Right ventricle myocardium superior (tissue), 1 donor: ENCODE measurements at regions not wholly inside any gene's neighbourhood (a gene's known extent, or its start where the extent isn't known, plus 50 kb on each side); places are given as distances from the start of the nearest gene placed in this dataset.
"Not testable (repeated sequence)": the region's sequence is repeated elsewhere in the genome, so short reads cannot be mapped to it uniquely, and the experiment has no call there.

Source experiments
- ATAC-seq: fragments of 200-7000 bp; cut with Tn5 transposase; one replicate; pipeline ENCODE4 v1.9.1; 2020; ENCODE audit warnings: mild to moderate bottlenecking; ENCODE audit not compliant: poor library complexity
- DNase-seq: peaks from one replicate; pipeline ENCODE4 v3.0.0-alpha.2; 2020
- intact Hi-C: fragments of 100-400 bp; cut with DNase I; formaldehyde crosslinking; loops from one replicate; pipeline ENCODE4 v1.11.2; 2022
- donor health status: DM: no; HTN: yes; CAD: no; lungs with severe emphysema.

DNA sequence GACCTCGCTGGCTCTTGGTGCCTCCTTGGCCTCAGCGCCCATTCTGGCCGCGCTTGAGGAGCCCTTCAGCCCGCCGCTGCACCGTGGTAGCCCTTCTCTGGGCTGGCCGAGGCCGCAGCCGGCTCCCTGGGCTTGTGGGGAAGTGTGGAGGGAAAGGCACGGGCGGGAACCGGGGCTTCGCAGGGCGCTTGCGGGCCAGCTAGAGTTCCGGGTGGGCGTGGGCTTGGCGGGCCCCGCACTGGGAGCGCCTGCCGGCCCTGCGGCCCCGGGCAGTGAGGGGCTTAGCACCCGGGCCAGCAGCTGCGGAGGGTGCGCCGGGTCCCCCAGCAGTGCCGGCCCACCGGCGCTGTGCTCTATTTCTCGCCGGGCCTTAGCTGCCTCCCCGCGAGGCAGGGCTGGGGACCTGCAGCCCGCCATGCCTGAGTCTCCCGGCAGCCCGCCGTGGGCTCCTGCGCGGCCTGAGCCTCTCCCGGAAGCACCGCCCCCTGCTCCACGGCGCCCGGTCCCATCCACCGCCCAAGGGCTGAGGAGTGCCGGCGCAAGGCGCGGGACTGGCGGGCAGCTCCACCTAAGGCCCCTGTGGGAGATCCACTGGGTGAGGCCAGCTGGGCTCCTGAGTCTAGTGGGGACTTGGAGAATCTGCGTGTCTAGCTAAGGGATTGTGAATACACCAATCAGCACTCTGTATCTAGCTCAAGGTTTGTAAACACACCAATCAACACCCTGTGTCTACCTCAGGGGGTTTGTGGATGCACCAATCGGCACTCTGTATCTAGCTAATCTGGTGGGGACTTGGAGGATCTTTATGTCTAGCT lies 141.1 kb downstream of the SLCO4C1 start:
- peak; percentile 37 for DNase-seq
- ATAC-seq, intact Hi-C loops: not testable (repeated sequence)

DNA sequence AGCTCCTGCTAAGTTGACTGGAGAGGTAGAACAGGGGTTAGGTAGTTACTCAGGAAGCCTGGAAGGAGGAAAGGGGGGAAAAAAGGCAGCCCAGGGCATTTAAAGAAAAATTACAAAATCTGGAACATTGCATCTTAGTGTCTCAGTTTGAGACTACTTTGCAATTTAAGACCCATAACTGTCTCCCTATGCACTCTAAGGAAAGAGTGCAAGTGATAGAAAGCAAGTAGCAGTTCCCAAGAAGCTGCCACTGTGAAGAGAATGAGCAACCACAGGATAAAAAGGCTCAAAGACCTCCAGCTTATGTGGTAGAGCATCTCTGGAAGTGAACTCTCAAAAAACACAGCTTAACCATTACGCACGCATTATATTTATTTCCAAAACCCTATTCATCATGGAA lies 141.8 kb downstream of the SLCO4C1 start:
- ATAC-seq, result no peak
- intact Hi-C loops, result no loop called here
- DNase-seq, result no peak

DNA sequence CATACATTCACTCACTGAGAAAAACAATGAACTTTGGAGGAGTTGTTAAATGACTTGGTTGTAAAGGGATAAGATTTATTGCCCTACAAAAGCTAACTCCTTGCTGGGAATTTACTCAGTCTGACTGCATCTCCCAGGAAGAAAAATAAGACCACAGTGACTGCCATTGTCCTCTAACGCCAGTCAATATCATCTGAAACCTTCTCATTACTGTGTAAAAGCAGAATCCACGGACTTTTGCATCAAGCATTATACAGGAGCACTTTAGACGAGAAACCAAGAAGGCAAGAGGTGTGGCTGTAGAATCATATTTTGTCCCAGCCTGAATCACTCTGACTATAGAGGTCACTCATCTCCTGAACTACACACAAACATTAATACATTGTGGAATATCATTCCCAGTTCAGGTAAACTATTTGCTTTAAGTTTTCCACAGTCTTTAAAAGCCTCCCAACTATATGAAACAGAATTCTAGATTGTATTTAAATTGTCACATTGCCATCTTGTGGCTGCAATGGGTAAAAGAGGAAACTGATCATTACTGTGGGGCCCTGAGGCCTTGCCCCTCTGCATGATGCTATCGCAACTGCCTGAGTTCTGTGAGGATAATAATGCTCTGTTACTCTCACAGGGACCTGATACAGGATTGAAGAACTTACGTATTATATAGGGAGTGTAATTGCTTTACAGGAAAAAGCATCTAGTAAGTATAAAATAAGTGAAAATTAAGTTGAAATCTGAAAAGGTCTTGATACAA lies 142.9 kb downstream of the SLCO4C1 start:
- no peak for DNase-seq
- no peak for ATAC-seq
- intact Hi-C loops, result no loop called here

DNA sequence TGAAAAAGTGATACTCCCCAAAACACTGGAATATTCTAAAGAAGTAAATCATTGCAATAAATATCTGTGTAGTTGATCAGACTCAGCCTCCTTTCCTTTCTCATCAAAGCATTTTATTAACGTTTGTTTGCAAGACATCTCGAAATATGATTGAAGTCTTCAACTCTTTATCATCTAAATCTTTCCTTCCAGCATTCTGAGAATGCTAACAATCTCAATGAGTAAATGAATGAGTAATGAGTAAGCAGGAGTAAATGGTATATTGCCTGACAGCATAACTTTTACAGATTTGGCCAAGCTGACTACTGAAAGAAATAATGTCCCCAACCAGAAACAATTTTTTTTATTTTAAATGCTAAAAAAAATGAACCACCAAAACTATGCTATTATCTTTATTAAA lies 157.1 kb downstream of the SLCO4C1 start:
- intact Hi-C loops, result no loop called here
- DNase-seq, result no peak
- ATAC-seq, result no peak

DNA sequence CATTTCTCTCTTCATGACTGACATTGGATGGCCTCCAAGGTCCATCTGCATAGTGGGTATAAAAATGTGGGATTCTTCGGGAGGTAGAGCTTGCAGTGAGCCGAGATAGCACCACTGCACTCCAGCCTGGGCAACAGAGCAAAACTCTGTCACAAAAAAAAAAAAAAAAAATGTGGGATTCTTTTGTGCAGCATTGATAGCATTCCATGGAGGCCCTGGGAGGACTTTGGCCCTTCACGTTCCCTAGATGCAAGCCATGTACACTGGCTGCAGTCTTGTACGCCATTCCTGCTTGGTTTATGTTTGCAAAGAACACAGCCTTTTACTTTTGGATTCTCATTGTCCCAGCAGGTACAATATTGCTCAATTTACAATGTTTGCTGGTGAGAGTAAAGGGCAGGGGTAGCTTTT lies 157.8 kb downstream of the SLCO4C1 start:
- intact Hi-C loops, result no loop called here
- DNase-seq, result no peak
- ATAC-seq, result no peak

DNA sequence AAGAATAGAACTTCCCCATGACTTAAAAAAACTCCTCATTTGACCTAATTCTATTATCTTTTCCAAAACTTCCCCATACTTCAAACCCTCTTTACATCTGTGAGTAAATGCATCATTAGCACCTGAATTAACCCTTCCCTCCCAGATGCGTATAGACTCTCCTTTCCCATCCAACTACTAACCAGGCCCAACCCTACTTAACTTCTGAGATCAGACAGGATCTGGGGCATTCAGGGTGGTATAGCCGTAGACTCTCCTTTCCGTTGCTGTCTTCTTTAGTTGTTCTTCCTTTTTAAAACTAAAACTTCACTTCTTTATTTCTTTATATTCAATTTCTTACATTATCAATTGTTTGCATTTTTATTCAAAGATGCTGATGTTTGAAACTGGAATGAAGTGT lies 165.2 kb downstream of the SLCO4C1 start:
- no peak for ATAC-seq
- intact Hi-C loops, result no loop called here
- no peak for DNase-seq

DNA sequence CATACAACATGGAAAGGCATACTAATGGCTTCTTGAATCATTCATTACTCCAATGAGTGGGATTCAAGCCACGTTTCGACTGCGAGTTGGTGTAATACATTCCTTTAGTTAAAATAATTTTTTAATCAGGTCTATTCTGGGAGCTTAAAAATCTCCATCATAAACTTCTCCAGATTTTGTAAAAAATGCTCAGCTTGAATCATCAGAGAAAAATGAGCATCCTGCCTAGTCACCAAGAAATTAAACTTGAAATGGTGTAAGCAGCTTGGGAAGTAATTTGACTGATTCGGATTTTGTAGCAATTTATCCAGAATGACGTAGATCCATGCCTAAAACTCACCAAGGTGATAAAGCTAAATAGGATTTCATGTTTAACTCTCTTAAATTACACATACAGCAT lies 165.7 kb downstream of the SLCO4C1 start:
- intact Hi-C loops, result no loop called here
- ATAC-seq (no peak), DNase-seq (no peak)

DNA sequence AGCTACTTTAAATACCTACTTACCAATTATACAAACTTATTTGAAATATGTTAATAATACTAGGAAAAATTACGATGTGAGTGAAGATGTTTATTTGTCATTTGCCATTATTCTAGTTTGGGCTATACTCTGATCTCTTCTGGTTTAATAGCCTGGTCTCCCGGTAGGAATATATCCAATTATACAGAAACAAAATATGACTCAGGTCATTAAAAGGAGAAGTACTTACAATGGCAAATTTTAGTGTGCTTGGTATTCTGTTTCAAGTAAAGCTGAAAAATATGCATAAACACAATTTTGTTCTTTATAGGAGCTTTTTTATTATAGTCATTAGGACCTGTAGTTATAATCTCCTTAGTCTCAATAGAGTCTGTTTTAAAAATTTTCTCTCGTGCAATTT lies 176.8 kb downstream of the SLCO4C1 start:
- ATAC-seq (no peak), DNase-seq (no peak)
- intact Hi-C loops, result no loop called here

DNA sequence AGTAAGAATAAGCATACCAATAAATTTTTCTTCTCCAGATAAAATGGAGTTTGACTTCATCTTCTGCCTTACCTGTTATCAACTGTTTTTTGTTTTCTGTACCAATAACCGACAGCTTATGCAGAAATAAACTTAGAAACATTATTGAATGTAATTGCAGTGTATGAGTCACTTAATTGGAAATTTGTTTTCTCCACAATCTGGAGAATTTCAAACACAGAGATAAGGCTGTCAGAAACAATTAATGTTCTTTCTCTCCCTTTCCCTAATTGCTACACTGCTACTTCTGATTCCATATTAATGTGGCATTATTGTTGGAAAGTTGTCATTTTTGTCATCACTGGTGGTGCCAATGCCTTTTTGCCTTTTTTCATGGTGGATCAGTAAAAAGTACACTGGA lies 180.3 kb downstream of the SLCO4C1 start:
- DNase-seq (no peak), ATAC-seq (no peak)
- intact Hi-C loops, result no loop called here

DNA sequence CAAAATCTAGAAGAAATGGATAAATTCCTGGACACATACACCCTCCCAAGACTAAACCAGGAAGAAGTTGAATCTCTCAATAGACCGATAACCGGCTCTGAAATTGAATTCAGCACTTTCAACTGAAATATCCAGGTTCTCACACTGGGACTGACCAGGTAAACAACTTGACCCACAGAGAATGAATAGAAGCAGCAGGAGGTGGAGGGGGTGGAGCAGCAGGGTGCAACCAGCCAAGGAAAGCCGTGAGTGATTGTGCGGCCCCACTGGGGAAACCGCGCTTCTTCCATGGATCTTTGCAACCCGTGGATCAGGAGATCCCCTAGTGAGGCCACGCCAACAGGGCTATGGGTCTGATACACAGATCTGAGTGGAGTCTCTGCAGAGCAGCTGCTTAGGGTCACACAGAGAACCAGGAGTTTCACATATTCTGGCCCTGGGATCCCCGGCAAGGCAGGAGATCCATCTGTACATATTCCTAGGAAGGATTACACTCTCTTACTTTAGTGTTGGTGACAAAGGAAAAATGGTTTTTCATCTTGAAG lies 181.5 kb downstream of the SLCO4C1 start:
- intact Hi-C loops, result no loop called here
- no peak for ATAC-seq
- DNase-seq, result no peak

DNA sequence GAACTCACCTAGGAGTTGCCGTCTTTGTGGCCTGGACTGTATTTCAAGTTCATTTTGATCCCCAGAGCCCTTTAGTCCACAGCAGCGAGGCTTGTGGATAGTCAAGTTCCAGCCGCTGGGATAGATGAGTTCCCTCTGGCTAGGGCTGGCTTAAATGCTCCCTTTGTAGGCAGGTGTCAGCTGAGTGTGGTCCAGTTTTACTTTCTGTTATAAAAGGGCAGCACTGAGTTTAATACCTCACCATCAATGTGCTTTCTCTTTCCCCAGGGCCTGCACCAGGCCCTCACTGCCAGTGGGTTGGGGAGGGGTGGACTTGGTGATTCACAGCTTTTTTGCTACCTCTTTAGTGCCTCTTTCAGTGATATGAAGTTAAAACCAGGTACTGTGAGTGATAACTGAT lies 188.2 kb downstream of the SLCO4C1 start:
- intact Hi-C loops, result no loop called here
- no peak for DNase-seq
- ATAC-seq, result no peak

DNA sequence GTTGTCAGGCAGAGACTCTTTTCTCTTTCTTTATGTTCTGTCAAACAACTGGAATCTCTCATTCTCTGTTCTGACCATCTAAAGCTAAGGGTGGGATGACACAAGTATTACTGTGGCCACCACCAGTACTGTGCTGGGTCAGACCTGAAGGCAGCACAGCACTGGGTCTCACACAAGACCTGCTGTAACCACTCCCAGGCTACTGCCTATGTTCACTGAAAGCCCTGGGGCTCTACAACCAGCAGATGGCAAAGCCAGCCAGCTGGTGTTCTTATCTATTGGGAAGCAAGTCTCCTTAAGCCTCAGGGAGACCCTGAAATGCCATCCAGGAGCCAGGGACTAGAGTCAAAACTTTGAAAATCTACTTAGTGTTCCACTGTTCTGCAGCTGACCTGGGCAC lies 189.5 kb downstream of the SLCO4C1 start:
- intact Hi-C loops, result no loop called here
- DNase-seq, result no peak
- ATAC-seq, result no peak

DNA sequence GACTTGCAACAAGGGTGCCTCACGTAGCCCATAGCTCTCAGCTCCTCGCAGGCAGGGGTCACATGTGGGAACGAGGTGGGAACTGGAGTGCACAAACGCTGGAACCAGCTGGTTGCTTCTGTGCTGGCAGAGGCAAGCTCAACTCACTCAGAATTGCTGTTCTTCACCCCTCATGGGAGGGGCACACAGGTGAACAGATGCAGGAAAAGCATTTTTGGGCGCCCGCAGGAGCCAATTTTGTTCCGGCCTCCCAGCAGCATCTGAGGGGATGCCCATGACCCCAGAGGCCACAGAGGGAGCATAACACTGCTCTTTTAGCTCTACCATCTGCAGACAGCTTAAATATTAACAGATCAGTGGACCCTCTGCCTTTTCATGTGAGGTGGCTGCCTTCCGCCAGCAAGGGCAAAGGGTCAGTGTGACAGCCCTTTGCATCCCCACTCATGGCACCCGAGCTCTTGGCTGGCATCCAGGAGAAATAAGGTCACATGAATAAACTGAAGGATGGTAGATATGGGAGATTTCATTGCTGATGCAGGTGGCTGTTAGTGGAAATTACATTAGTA lies 196.2 kb downstream of the SLCO4C1 start:
- intact Hi-C loops, result no loop called here
- ATAC-seq (no peak), DNase-seq (no peak)

DNA sequence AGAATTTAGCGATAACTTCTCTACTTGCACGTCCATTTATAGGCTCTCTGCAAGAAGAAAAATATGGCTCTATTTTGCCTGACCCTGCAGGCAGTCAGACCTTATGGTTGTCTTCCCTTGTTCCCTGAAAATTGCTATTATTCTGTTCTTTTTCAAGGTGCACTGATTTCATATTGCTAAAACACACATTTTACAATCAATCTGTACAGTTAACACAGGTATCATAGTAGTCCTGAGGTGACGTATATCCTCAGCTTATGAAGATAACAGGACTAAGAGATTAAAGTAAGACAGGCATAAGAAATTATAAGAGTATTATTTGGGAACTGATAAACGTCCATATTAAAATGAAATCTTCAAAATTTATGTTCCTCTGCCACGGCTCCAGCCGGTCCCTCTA lies 197.0 kb downstream of the SLCO4C1 start:
- ATAC-seq, intact Hi-C loops, DNase-seq: not testable (repeated sequence)

DNA sequence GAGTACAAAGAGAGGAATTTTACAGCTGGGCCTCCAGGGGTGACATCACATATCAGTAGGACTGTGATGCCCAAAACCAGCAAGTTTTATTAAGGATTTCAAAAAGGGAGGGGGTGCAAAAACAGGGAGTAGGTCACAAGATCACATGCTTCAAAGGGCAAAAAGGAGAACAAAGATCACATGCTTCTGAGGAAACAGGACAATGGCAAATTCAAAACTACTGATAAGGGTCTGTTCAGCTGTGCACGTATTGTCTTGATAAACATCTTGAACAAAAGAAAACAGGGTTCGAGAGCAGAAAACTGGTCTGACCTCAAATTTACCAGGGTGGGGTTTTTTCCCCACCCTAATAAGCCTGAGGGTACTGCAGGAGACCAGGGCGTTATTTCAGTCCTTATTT lies 197.5 kb downstream of the SLCO4C1 start:
- intact Hi-C loops, DNase-seq, ATAC-seq: not testable (repeated sequence)

DNA sequence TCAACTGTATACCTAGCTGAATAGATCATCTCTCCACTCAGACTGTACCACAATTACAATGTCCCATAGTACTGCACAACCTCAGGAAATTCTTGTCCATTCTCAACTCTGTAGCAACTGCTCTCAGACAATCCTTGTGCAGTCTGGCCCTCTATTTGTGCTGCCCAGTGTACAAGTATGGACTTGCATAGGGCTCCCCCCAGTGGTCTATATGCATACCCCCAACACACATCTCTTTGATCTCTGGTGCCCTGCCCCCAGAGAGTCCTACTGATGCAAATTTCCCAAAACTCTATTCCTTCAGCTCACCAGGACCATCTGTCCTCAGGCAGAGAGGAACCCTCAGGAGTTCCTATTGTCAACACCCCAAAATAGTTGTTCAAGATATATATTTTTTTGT lies 205.3 kb downstream of the SLCO4C1 start:
- intact Hi-C loops, result no loop called here
- DNase-seq (no peak), ATAC-seq (no peak)

DNA sequence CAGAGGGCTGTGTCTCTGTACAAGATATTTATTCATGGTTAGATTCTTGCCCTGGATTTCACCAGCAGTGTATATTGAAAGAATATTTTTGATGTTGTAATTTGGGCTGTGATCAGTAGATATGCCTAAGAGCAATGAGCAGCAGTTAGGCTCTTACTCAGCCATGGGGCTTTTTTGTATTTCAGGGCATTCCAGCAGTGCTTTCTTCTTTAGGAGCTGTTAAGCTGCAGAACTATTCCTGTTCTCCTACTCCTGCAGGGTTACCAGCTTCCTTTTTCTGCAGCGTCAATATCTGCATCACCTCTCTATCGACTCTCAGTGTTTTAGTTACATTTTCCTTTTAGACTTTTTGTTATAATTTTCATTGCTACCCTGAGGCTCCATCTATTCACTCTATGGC lies 206.2 kb downstream of the SLCO4C1 start:
- ATAC-seq, result no peak
- DNase-seq, result no peak
- intact Hi-C loops, result no loop called here

DNA sequence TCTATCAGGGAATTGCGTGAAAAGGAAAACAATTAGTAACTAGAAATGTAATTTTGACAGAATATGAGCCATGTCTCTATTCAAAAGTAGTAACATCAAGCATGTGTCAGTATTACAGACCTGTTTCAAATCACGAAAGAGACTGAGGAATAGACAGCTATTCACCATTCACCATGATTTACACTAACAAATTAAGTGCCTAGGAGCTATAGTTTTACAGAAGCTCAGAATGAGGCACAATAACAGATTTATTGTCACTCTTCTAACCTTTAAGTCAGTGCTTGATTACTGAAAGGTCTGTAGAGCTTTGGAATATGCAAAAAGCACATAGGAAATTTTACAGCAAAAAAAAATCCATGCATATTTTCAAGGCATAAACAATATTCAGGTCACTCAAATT lies 208.2 kb downstream of the SLCO4C1 start:
- intact Hi-C loops, result no loop called here
- no peak for ATAC-seq
- no peak for DNase-seq

DNA sequence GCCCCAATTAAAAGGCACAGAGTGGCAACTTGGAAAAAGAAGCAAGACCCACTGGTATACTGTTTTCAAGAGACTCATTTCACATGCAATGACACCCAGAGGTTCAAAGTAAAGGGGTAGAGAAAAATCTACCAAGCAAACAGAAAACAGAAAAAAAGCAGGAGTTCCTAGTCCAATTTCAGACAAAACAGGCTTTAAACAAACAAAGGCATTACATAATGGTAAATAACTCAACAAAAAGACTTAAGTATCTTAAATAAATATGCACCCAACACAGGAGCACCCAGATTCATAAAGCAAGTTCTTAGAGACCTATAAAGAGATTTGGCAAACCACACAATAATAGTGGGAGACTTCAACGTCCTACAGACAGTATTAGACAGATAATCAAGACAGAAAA lies 215.8 kb downstream of the SLCO4C1 start:
- ATAC-seq (no peak), DNase-seq (no peak)
- intact Hi-C loops, result no loop called here

DNA sequence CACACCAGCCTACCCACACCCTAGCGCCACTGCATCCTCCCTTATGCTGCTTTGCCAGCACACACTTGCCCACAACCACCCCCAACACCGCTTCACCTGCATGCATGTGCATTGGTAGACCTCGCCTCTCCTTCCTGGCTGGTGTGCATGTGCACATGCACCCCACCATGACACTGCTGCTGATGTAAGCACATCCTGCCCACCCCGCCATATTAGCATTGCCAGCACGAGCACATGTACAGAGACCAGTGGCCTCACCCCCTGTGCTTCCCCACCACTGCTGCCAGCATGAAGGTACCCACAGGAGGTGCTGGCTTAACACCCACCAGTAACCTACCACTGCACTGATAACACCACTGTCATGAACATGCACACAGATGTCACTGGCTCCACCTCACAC lies 218.2 kb downstream of the SLCO4C1 start:
- ATAC-seq, result no peak

More for the DNA sequence above, 218.2 kb downstream of the SLCO4C1 start:
- intact Hi-C loops, result no loop called here
- DNase-seq, result no peak
